ENCODE measurements at regions not wholly inside any gene's neighbourhood (a gene's known extent, or its start where the extent isn't known, plus 50 kb on each side); places are given as distances from the start of the nearest gene placed in this dataset.

DNA sequence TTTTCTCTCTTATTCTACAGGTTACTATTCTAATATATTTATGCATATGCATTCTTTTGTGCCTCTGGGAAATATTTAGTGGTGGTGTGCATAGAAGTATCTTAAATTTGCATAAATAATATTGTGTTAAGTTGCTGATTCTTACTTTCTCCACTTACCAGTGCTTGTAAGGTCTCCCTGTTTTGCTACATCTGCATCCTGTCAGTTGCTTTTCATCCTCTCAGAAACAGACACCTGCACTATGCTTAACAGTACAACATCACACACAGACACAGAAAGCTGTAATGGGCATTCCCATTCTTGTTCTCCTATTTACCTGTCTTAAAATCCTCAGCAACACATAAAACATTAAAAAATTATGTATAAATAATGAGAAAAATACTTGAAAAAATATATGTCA, 713.3 kb upstream of the RGMB start:
- no peak overlapping the region for H3K27ac ChIP-seq (ENCODE audit: low read depth, low read length)
- H3K9ac ChIP-seq (ENCODE audit: low read depth in 1 of 3, low read length in 3 of 3): no peak overlapping the region
- H3K36me3 ChIP-seq (ENCODE audit: control insufficient read depth in 3 of 3, insufficient read depth in 3 of 3, low read length in 3 of 3): no peaks in the 10 kb centered on the region
- H3K4me1 ChIP-seq (ENCODE audit: control insufficient read depth in 3 of 3, insufficient read depth in 3 of 3, low read length in 3 of 3): no peaks in the 10 kb centered on the region
- H3K4me3 ChIP-seq (ENCODE audit: low read length in 3 of 3): no peak overlapping the region
- H3K27me3 ChIP-seq (ENCODE audit: control insufficient read depth in 3 of 3, insufficient read depth in 3 of 3, low read length in 3 of 3): no peaks in the 10 kb centered on the region
- no peaks in the 10 kb centered on the region for H3K9me3 ChIP-seq (ENCODE audit: control insufficient read depth in 3 of 3, low read length in 3 of 3)

DNA sequence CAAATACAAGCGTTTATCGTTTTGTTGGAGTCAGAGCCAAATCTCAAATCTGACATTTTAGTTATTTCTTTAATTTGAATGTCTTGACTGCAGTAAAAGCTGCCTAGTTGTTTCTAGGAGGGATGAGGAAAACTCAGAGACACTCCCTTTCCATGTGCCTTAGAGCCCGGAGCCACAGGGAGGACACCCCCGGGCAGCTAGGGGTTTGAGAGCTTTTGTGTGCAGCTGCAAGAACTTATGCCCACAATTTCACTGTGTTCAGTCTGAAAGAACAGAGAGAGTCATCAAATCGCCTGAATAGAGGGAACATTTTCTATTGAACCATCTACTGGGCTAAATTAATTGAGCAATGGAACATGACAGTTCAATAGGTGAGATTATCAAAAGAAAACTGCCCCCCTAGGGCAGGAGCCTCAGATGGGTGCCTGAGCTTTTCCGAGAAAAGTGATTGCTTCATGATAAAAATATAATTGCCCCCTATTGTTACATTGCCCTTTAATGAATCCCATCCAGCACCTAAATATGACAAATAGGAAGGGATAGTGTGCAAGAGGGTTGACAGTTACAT, 709.3 kb upstream of the RGMB start:
- no peaks in the 10 kb centered on the region for H3K9me3 ChIP-seq (ENCODE audit: control insufficient read depth in 3 of 3, low read length in 3 of 3)
- no peak overlapping the region for H3K27ac ChIP-seq (ENCODE audit: low read depth, low read length)
- no peak overlapping the region for H3K9ac ChIP-seq (ENCODE audit: low read depth in 1 of 3, low read length in 3 of 3)
- H3K27me3 ChIP-seq (ENCODE audit: control insufficient read depth in 3 of 3, insufficient read depth in 3 of 3, low read length in 3 of 3): no peaks in the 10 kb centered on the region
- H3K4me3 ChIP-seq (ENCODE audit: low read length in 3 of 3): no peak overlapping the region
- H3K36me3 ChIP-seq (ENCODE audit: control insufficient read depth in 3 of 3, insufficient read depth in 3 of 3, low read length in 3 of 3): no peaks in the 10 kb centered on the region
- no peaks in the 10 kb centered on the region for H3K4me1 ChIP-seq (ENCODE audit: control insufficient read depth in 3 of 3, insufficient read depth in 3 of 3, low read length in 3 of 3)

DNA sequence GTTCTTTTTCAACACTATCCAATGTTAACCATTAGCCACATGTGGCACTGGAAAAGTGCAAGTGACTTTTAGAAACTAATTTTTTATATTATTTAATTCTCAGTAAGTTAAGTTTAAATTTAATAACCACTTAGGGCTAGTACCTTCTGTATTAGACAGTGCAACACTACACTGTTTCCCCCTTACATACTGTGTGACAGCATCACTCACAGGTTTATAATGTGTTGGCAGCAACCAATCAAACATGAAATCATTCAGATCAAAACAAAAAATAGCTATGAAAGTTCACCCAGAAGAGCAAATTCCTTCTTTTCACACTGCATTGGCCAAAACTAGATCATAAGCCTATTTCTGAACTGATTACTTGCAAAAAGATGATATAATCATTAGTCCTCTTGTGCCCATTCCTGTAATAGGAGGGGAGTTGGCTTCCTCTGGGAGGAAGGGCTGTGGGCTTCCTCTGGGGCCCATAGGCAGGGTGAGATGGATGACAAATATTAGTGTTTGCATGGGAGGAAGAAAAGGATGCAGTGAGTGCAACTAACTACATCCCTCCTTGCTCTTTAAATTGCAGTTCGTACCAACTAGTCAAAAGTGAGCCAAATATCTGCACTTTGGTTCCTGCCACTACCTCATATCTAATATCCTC, 708.1 kb upstream of the RGMB start:
- Histone ChIP-seq H3K4me3 (ENCODE audit: low read length in 3 of 3) (no peak overlapping the region), H3K36me3 (ENCODE audit: control insufficient read depth in 3 of 3, insufficient read depth in 3 of 3, low read length in 3 of 3) (no peaks in the 10 kb centered on the region), H3K4me1 (ENCODE audit: control insufficient read depth in 3 of 3, insufficient read depth in 3 of 3, low read length in 3 of 3) (no peaks in the 10 kb centered on the region), H3K9ac (ENCODE audit: low read depth in 1 of 3, low read length in 3 of 3) (no peak overlapping the region), H3K9me3 (ENCODE audit: control insufficient read depth in 3 of 3, low read length in 3 of 3) (no peaks in the 10 kb centered on the region), H3K27me3 (ENCODE audit: control insufficient read depth in 3 of 3, insufficient read depth in 3 of 3, low read length in 3 of 3) (no peaks in the 10 kb centered on the region), H3K27ac (ENCODE audit: low read depth, low read length) (no peak overlapping the region)

DNA sequence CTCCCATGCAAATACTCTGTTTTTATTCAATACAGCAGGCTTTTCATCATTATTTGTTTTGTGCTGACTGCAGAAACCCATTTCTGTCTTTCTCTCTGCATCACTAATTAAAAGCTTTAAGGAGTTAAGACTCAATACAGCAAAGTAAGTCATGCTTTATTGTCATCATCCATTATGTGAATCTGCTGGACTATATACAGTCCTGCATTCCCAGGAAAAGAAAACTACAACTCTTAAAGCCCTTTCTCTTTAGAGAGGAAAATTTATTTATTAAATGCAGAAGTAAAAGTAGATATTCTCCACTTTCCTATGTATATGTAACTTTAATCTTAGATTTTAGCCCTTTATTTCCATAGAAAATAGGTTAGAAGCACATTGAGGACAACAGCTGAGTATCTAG, 706.6 kb upstream of the RGMB start:
- H3K9me3 ChIP-seq (ENCODE audit: control insufficient read depth in 3 of 3, low read length in 3 of 3): no peaks in the 10 kb centered on the region
- H3K36me3 ChIP-seq (ENCODE audit: control insufficient read depth in 3 of 3, insufficient read depth in 3 of 3, low read length in 3 of 3): no peaks in the 10 kb centered on the region
- H3K9ac ChIP-seq (ENCODE audit: low read depth in 1 of 3, low read length in 3 of 3): no peak overlapping the region
- H3K27me3 ChIP-seq (ENCODE audit: control insufficient read depth in 3 of 3, insufficient read depth in 3 of 3, low read length in 3 of 3): no peaks in the 10 kb centered on the region
- no peaks in the 10 kb centered on the region for H3K4me1 ChIP-seq (ENCODE audit: control insufficient read depth in 3 of 3, insufficient read depth in 3 of 3, low read length in 3 of 3)
- no peak overlapping the region for H3K27ac ChIP-seq (ENCODE audit: low read depth, low read length)
- H3K4me3 ChIP-seq (ENCODE audit: low read length in 3 of 3): no peak overlapping the region

- Histone ChIP-seq H3K27ac (ENCODE audit: low read depth, low read length) (no peak overlapping the region), H3K9me3 (ENCODE audit: control insufficient read depth in 3 of 3, low read length in 3 of 3) (no peaks in the 10 kb centered on the region), H3K36me3 (ENCODE audit: control insufficient read depth in 3 of 3, insufficient read depth in 3 of 3, low read length in 3 of 3) (no peaks in the 10 kb centered on the region), H3K9ac (ENCODE audit: low read depth in 1 of 3, low read length in 3 of 3) (no peak overlapping the region), H3K27me3 (ENCODE audit: control insufficient read depth in 3 of 3, insufficient read depth in 3 of 3, low read length in 3 of 3) (no peaks in the 10 kb centered on the region), H3K4me3 (ENCODE audit: low read length in 3 of 3) (no peak overlapping the region), H3K4me1 (ENCODE audit: control insufficient read depth in 3 of 3, insufficient read depth in 3 of 3, low read length in 3 of 3) (no peaks in the 10 kb centered on the region)
Observed at GRCh38 chr5:98069876-98070512, 703.5 kb upstream of the RGMB start.

DNA sequence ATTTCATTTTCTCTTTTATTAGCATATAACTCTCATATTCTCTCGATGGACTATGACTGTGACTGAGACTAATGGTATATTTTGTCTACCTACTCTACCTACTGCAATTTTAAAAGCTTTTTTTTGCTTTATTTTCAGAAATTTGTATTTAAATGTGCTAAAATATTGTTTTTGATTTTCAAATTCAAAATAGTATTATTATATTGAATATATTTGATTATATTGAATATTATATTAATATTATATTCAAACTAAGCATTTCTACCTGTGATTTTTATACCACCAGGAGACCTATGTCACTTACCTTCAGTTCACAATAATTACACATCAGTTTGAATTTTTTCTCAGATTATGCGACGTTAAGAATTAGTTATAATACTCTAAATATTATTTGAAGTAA, 700.5 kb upstream of the RGMB start:
- no peak overlapping the region for H3K9ac ChIP-seq (ENCODE audit: low read depth in 1 of 3, low read length in 3 of 3)
- H3K4me1 ChIP-seq (ENCODE audit: control insufficient read depth in 3 of 3, insufficient read depth in 3 of 3, low read length in 3 of 3): no peaks in the 10 kb centered on the region
- H3K9me3 ChIP-seq (ENCODE audit: control insufficient read depth in 3 of 3, low read length in 3 of 3): no peaks in the 10 kb centered on the region
- H3K4me3 ChIP-seq (ENCODE audit: low read length in 3 of 3): no peak overlapping the region
- no peaks in the 10 kb centered on the region for H3K36me3 ChIP-seq (ENCODE audit: control insufficient read depth in 3 of 3, insufficient read depth in 3 of 3, low read length in 3 of 3)
- no peak overlapping the region for H3K27ac ChIP-seq (ENCODE audit: low read depth, low read length)
- no peaks in the 10 kb centered on the region for H3K27me3 ChIP-seq (ENCODE audit: control insufficient read depth in 3 of 3, insufficient read depth in 3 of 3, low read length in 3 of 3)

DNA sequence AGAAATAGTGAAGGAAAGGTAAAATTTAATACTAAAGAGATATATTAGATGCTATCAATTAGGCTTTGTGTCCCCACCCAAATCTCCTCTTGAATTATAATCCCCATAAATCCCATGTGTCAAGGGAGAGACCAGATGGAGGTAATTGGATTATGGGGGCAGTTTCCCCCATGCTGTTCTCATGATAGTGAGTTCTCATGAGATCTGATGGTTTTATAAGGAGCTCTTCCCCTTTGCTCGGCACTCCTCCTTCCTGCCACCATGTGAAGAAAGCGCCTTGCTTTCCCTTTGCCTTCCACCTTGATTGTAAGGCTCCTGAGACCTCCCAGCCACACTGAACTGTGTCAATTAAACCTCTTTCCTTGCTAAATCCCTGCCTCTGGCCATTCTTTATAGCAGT, 697.0 kb upstream of the RGMB start:
- Histone ChIP-seq H3K27me3 (ENCODE audit: control insufficient read depth in 3 of 3, insufficient read depth in 3 of 3, low read length in 3 of 3) (no peaks in the 10 kb centered on the region), H3K36me3 (ENCODE audit: control insufficient read depth in 3 of 3, insufficient read depth in 3 of 3, low read length in 3 of 3) (no peaks in the 10 kb centered on the region), H3K9me3 (ENCODE audit: control insufficient read depth in 3 of 3, low read length in 3 of 3) (no peaks in the 10 kb centered on the region), H3K9ac (ENCODE audit: low read depth in 1 of 3, low read length in 3 of 3) (no peak overlapping the region), H3K4me3 (ENCODE audit: low read length in 3 of 3) (no peak overlapping the region), H3K4me1 (ENCODE audit: control insufficient read depth in 3 of 3, insufficient read depth in 3 of 3, low read length in 3 of 3) (no peaks in the 10 kb centered on the region), H3K27ac (ENCODE audit: low read depth, low read length) (no peak overlapping the region)

DNA sequence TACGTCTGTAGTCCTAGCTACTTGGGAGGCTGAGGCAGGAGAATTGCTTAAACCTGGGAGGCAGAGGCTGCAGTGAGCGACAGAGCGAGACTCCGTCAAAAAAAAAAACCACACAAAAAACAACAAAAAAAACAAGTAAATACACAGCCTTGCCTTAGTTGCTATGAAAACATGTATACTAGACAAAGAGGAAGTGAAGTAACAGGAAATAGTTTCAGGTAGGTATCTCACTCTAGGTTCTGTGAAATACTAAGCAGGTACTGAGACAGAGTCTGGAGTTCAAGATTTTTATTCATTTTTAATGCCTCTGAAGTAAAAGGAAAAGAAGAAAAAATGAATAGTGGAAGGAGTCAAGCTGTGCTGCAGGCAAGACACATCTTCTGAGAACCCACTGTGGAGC, 687.9 kb upstream of the RGMB start:
- Histone ChIP-seq H3K4me1 (ENCODE audit: control insufficient read depth in 3 of 3, insufficient read depth in 3 of 3, low read length in 3 of 3) (no peaks in the 10 kb centered on the region), H3K4me3 (ENCODE audit: low read length in 3 of 3) (no peak overlapping the region), H3K36me3 (ENCODE audit: control insufficient read depth in 3 of 3, insufficient read depth in 3 of 3, low read length in 3 of 3) (no peaks in the 10 kb centered on the region), H3K27ac (ENCODE audit: low read depth, low read length) (no peak overlapping the region), H3K9me3 (ENCODE audit: control insufficient read depth in 3 of 3, low read length in 3 of 3) (no peaks in the 10 kb centered on the region), H3K27me3 (ENCODE audit: control insufficient read depth in 3 of 3, insufficient read depth in 3 of 3, low read length in 3 of 3) (no peaks in the 10 kb centered on the region), H3K9ac (ENCODE audit: low read depth in 1 of 3, low read length in 3 of 3) (no peak overlapping the region)

GRCh38 chr5:98095072-98095471, 678.4 kb upstream of the RGMB start:
- Histone ChIP-seq H3K27me3 (ENCODE audit: control insufficient read depth in 3 of 3, insufficient read depth in 3 of 3, low read length in 3 of 3) (no peaks in the 10 kb centered on the region), H3K9ac (ENCODE audit: low read depth in 1 of 3, low read length in 3 of 3) (no peak overlapping the region), H3K9me3 (ENCODE audit: control insufficient read depth in 3 of 3, low read length in 3 of 3) (no peaks in the 10 kb centered on the region), H3K36me3 (ENCODE audit: control insufficient read depth in 3 of 3, insufficient read depth in 3 of 3, low read length in 3 of 3) (no peaks in the 10 kb centered on the region), H3K4me1 (ENCODE audit: control insufficient read depth in 3 of 3, insufficient read depth in 3 of 3, low read length in 3 of 3) (no peaks in the 10 kb centered on the region), H3K27ac (ENCODE audit: low read depth, low read length) (no peak overlapping the region), H3K4me3 (ENCODE audit: low read length in 3 of 3) (no peak overlapping the region)

- H3K9ac ChIP-seq (ENCODE audit: low read depth in 1 of 3, low read length in 3 of 3): no peak overlapping the region
- H3K9me3 ChIP-seq (ENCODE audit: control insufficient read depth in 3 of 3, low read length in 3 of 3): no peaks in the 10 kb centered on the region
- no peak overlapping the region for H3K4me3 ChIP-seq (ENCODE audit: low read length in 3 of 3)
- no peaks in the 10 kb centered on the region for H3K36me3 ChIP-seq (ENCODE audit: control insufficient read depth in 3 of 3, insufficient read depth in 3 of 3, low read length in 3 of 3)
- no peak overlapping the region for H3K27ac ChIP-seq (ENCODE audit: low read depth, low read length)
- no peaks in the 10 kb centered on the region for H3K27me3 ChIP-seq (ENCODE audit: control insufficient read depth in 3 of 3, insufficient read depth in 3 of 3, low read length in 3 of 3)
- H3K4me1 ChIP-seq (ENCODE audit: control insufficient read depth in 3 of 3, insufficient read depth in 3 of 3, low read length in 3 of 3): no peaks in the 10 kb centered on the region
Observed at GRCh38 chr5:98096155-98096554, 677.3 kb upstream of the RGMB start.

Data from skeletal muscle tissue (tissue), 3 donors.